Endothelial cell (in vitro differentiated cells): ENCODE measurements at regions not wholly inside any gene's neighbourhood (a gene's known extent, or its start where the extent isn't known, plus 50 kb on each side); places are given as distances from the start of the nearest gene placed in this dataset.

Experiments
- DNase-seq: peaks from one replicate; pipeline ENCODE4 v3.0.0; 2021; ENCODE audit warnings: low spot score
- H3K27ac Mint-ChIP-seq: one replicate; pipeline ENCODE4 v1.8.0; 2021; ENCODE audit warnings: mixed read lengths, inconsistent platforms; ENCODE audit not compliant: unreplicated experiment
- H3K27me3 Mint-ChIP-seq: one replicate; pipeline ENCODE4 v1.8.0; 2021; ENCODE audit warnings: mild to moderate bottlenecking, moderate library complexity, mixed read lengths, inconsistent platforms; ENCODE audit not compliant: unreplicated experiment
- H3K36me3 Mint-ChIP-seq: one replicate; pipeline ENCODE4 v1.8.0; 2021; ENCODE audit warnings: mild to moderate bottlenecking, low read depth, mixed read lengths, inconsistent platforms; ENCODE audit not compliant: unreplicated experiment
- H3K4me1 Mint-ChIP-seq: one replicate; pipeline ENCODE4 v1.8.0; 2021; ENCODE audit warnings: mild to moderate bottlenecking, mixed read lengths, inconsistent platforms; ENCODE audit not compliant: unreplicated experiment
- H3K4me3 Mint-ChIP-seq: one replicate; pipeline ENCODE4 v1.8.0; 2021; ENCODE audit warnings: mild to moderate bottlenecking, mixed read lengths, inconsistent platforms; ENCODE audit not compliant: unreplicated experiment
- H3K9me3 Mint-ChIP-seq: one replicate; pipeline ENCODE4 v1.8.0; 2021; ENCODE audit warnings: mixed read lengths, inconsistent platforms; ENCODE audit not compliant: unreplicated experiment
- CTCF ChIP-seq: fragments of 200-600 bp; sonication (generic); IDR thresholded peaks from one replicate; pipeline ENCODE4 v1.5.0; 2021; ENCODE audit warnings: antibody characterized with exemption; ENCODE audit not compliant: unreplicated experiment

GRCh38 chr13:74280795-74281490, 146.7 kb upstream of the KLF12 start:
- Mint-ChIP-seq H3K4me1 (no peaks in the 10 kb centered on the region), H3K27me3 (peaks cover 1% of the 10 kb centered on the region)

GRCh38 chr13:74280093-74280794, 146.0 kb upstream of the KLF12 start:
- Mint-ChIP-seq H3K4me1 (no peaks in the 10 kb centered on the region), H3K36me3 (no peaks in the 10 kb centered on the region), H3K27ac (no peak overlapping the region), H3K9me3 (no peaks in the 10 kb centered on the region), H3K4me3 (no peak overlapping the region), H3K27me3 (peaks cover 1% of the 10 kb centered on the region)
- no peak for TF ChIP-seq CTCF
- no peak for DNase-seq

More at GRCh38 chr13:74280795-74281490, 146.7 kb upstream of the KLF12 start:
- no peak for TF ChIP-seq CTCF
- DNase-seq, result no peak
- no peak overlapping the region for H3K27ac Mint-ChIP-seq
- no peak overlapping the region for H3K4me3 Mint-ChIP-seq
- no peaks in the 10 kb centered on the region for H3K36me3 Mint-ChIP-seq
- no peaks in the 10 kb centered on the region for H3K9me3 Mint-ChIP-seq

- Mint-ChIP-seq H3K9me3 (no peaks in the 10 kb centered on the region), H3K4me1 (no peaks in the 10 kb centered on the region), H3K27ac (no peak overlapping the region), H3K27me3 (peaks cover 1% of the 10 kb centered on the region), H3K36me3 (no peaks in the 10 kb centered on the region), H3K4me3 (no peak overlapping the region)
- TF ChIP-seq CTCF, result no peak
- no peak for DNase-seq
These were observed 144.7 kb upstream of the KLF12 start for GRCh38 chr13:74278901-74279300.

GRCh38 chr13:74274916-74275315, 140.7 kb upstream of the KLF12 start:
- Mint-ChIP-seq H3K36me3 (no peaks in the 10 kb centered on the region), H3K4me1 (no peaks in the 10 kb centered on the region), H3K27me3 (peaks cover 1% of the 10 kb centered on the region), H3K4me3 (no peak overlapping the region), H3K9me3 (no peaks in the 10 kb centered on the region), H3K27ac (no peak overlapping the region)
- no peak for TF ChIP-seq CTCF
- no peak for DNase-seq

GRCh38 chr13:74273581-74273980, 139.4 kb upstream of the KLF12 start:
- Mint-ChIP-seq H3K9me3 (no peaks in the 10 kb centered on the region), H3K36me3 (no peaks in the 10 kb centered on the region), H3K4me1 (no peaks in the 10 kb centered on the region), H3K4me3 (no peak overlapping the region), H3K27ac (no peak overlapping the region), H3K27me3 (peaks cover 1% of the 10 kb centered on the region)
- no peak for TF ChIP-seq CTCF
- no peak for DNase-seq
